ENCODE measurements at regions not wholly inside any gene's neighbourhood (a gene's known extent, or its start where the extent isn't known, plus 50 kb on each side); places are given as distances from the start of the nearest gene placed in this dataset.

DNA sequence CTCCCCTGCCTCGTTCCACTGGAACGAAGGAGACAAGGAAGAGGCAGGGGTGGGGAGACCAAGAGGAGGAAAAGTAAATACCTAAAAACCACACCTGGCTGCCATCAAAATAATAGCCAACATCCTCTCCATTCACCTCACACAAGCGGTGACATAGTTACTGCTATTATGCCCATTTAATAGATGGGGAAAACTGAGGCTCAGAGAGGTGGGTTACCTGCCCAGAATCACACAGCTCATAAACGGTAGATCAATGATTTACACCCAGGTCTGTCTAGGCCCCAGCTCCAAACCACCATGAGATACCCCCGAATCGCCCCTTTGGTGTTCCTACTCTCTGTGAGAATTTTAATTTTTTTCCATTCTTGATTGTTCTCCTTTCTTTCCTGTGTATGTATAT is 253.8 kb downstream of the BMP7 start:
- TF ChIP-seq, protein P1, sequence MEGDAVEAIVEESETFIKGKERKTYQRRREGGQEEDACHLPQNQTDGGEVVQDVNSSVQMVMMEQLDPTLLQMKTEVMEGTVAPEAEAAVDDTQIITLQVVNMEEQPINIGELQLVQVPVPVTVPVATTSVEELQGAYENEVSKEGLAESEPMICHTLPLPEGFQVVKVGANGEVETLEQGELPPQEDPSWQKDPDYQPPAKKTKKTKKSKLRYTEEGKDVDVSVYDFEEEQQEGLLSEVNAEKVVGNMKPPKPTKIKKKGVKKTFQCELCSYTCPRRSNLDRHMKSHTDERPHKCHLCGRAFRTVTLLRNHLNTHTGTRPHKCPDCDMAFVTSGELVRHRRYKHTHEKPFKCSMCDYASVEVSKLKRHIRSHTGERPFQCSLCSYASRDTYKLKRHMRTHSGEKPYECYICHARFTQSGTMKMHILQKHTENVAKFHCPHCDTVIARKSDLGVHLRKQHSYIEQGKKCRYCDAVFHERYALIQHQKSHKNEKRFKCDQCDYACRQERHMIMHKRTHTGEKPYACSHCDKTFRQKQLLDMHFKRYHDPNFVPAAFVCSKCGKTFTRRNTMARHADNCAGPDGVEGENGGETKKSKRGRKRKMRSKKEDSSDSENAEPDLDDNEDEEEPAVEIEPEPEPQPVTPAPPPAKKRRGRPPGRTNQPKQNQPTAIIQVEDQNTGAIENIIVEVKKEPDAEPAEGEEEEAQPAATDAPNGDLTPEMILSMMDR (conservative IDR thresholded peaks at IDR 0.05; ENCODE audit: low read depth, low read length) = no peak
- no peak for TF ChIP-seq EZH2 (IDR thresholded peaks at IDR 0.05; ENCODE audit: low read length, unreplicated experiment)
- no peak for TF ChIP-seq EZH2phosphoT487 (IDR thresholded peaks at IDR 0.05; ENCODE audit: borderline replicate concordance, low read length)

Data from PC-3 (cell line).